ENCODE measurements at regions not wholly inside any gene's neighbourhood (a gene's known extent, or its start where the extent isn't known, plus 50 kb on each side); places are given as distances from the start of the nearest gene placed in this dataset.

GRCh38 chr4:125714845-125715244, 400.1 kb downstream of the FAT4 start:
- H3K36me3 ChIP-seq (ENCODE audit: control insufficient read depth in 2 of 2, extremely low read depth in 1 of 2, insufficient read depth in 2 of 2, low read length in 2 of 2), result no peaks in the 10 kb centered on the region
- no peaks in the 10 kb centered on the region for H3K27me3 ChIP-seq (ENCODE audit: control insufficient read depth in 2 of 2, insufficient read depth in 2 of 2, low read length in 2 of 2)
- TF ChIP-seq POLR2A (IDR thresholded peaks at IDR 0.05; ENCODE audit: low read depth, low read length), result no peak
- TF ChIP-seq FOS (IDR thresholded peaks at IDR 0.05; ENCODE audit: borderline replicate concordance, insufficient read depth, low read length), result no peak
- no peak for TF ChIP-seq MAX (IDR thresholded peaks at IDR 0.05; ENCODE audit: insufficient read depth, insufficient read length)
- TF ChIP-seq GATA2 (IDR thresholded peaks at IDR 0.05; ENCODE audit: insufficient read depth, insufficient read length, low read depth, low read length), result no peak
- no peak for TF ChIP-seq EZH2 (IDR thresholded peaks at IDR 0.05; ENCODE audit: borderline replicate concordance, low read depth, low read length, severe bottlenecking)
- no peak for TF ChIP-seq CTCF (IDR thresholded peaks at IDR 0.05; ENCODE audit: extremely low read depth in 1 of 2, insufficient read depth in 1 of 2, low read depth in 1 of 2, low read length in 2 of 2)
- TF ChIP-seq POLR2AphosphoS5 (IDR thresholded peaks at IDR 0.05; ENCODE audit: insufficient read depth, low read depth, low read length), result no peak
- TF ChIP-seq JUN (IDR thresholded peaks at IDR 0.05; ENCODE audit: borderline replicate concordance, insufficient read depth, insufficient read length, low read depth), result no peak
- no peak for TF ChIP-seq MYC (IDR thresholded peaks at IDR 0.05; ENCODE audit: low read depth, low read length)
- H3K79me2 ChIP-seq (ENCODE audit: control insufficient read depth, insufficient read depth, low read length), result no peaks in the 10 kb centered on the region
- FAIRE-seq, result no peak
- H3K9me3 ChIP-seq (replicated peaks; ENCODE audit: control insufficient read depth, insufficient read depth, low read length), result no peaks in the 10 kb centered on the region
- no TSS peak for BruUV-seq (replicated peaks)
- no peak overlapping the region for H3K4me3 ChIP-seq (replicated peaks in 1 of 3; ENCODE audit: insufficient read depth in 1 of 3, low read depth in 1 of 3, low read length in 3 of 3)
- intact Hi-C loops (cut with micrococcal nuclease), result no loop called here
- no peaks in the 10 kb centered on the region for H4K20me1 ChIP-seq (replicated peaks; ENCODE audit: control insufficient read depth, extremely low read depth, insufficient read depth, low read length)
- H3K4me2 ChIP-seq (ENCODE audit: insufficient read depth, low read length), result no peak overlapping the region
- no peak overlapping the region for H3K27ac ChIP-seq (ENCODE audit: insufficient read depth, low read depth, low read length)
- DNase-seq (ENCODE audit: low read depth, low spot score), result no peak
- ChIA-PET CTCF (interaction anchor here (0.8 kb wide), 1 partner anchor 9 kb away, joined by 3 read pairs; no protein-coding TSS in a partner anchor), POLR2A (no interaction called here)
- dilution Hi-C loops (cut with MboI; ENCODE audit: extremely low pct_ligation_motif_present, low sequenced_read_pairs), result no loop called here
- no peaks in the 10 kb centered on the region for H3K9me1 ChIP-seq (replicated peaks; ENCODE audit: control insufficient read depth, extremely low read depth, insufficient read depth, low read length)
- H2AFZ ChIP-seq (ENCODE audit: low read depth, low read length), result no peak overlapping the region
- no peak overlapping the region for H3K9ac ChIP-seq (replicated peaks; ENCODE audit: extremely low read depth, insufficient read depth, low read length)
- peaks cover 3% of the 10 kb centered on the region for H3K4me1 ChIP-seq (ENCODE audit: control insufficient read depth, extremely low read depth, insufficient read depth, low read length)
